ENCODE measurements at regions not wholly inside any gene's neighbourhood (a gene's known extent, or its start where the extent isn't known, plus 50 kb on each side); places are given as distances from the start of the nearest gene placed in this dataset.

- in situ Hi-C loops (cut with HindIII; ENCODE audit: extremely low pct_ligation_motif_present, low pct_unique_long_range_greater_than_20kb), result no loop called here
- H3K9me3 ChIP-seq (ENCODE audit: low read length), result no peaks in the 10 kb centered on the region
- intact Hi-C loops (cut with micrococcal nuclease; ENCODE audit: unreplicated experiment), result no loop called here
- H2AFZ ChIP-seq (ENCODE audit: low read length), result no peak overlapping the region
- CTCF ChIA-PET (ENCODE audit: low intra/inter-chr PET ratio, low total read pairs), result no interaction called here
- H3K27ac ChIP-seq (ENCODE audit: extremely low read length, insufficient read depth, low read length), result no peak overlapping the region
- H3K9ac ChIP-seq (ENCODE audit: insufficient read depth, low read depth, low read length), result no peak overlapping the region
- no peak for FAIRE-seq
- no peaks in the 10 kb centered on the region for H4K20me1 ChIP-seq (ENCODE audit: insufficient read depth, low read length)
- no peaks in the 10 kb centered on the region for H3K27me3 ChIP-seq (ENCODE audit: control insufficient read depth in 1 of 2, insufficient read depth in 2 of 2, low read length in 2 of 2)
- no peak overlapping the region for H3K4me3 ChIP-seq (replicated peaks in 1 of 3; ENCODE audit: insufficient read depth in 1 of 3, low read depth in 2 of 3, low read length in 3 of 3)
- WGBS (ENCODE audit: low lambda C conversion rate), result 28% methylated on average over 6 of the region's 6 CpGs
- POLR2A ChIA-PET, result no interaction called here
- H3K4me2 ChIP-seq (ENCODE audit: low read depth, low read length), result no peak overlapping the region
- no peaks in the 10 kb centered on the region for H3K4me1 ChIP-seq (ENCODE audit: insufficient read depth, low read length)
- BruUV-seq (replicated peaks), result no TSS peak
- no peaks in the 10 kb centered on the region for H3K36me3 ChIP-seq (replicated peaks in 1 of 2; ENCODE audit: control insufficient read depth in 1 of 2, insufficient read depth in 2 of 2, low read length in 2 of 2)
- H3K79me2 ChIP-seq (ENCODE audit: insufficient read depth, low read length), result no peaks in the 10 kb centered on the region
- no peak for ATAC-seq
- TF ChIP-seq ZKSCAN1 (IDR thresholded peaks at IDR 0.05; ENCODE audit: low read length) (no peak), SUZ12 (IDR thresholded peaks at IDR 0.05; ENCODE audit: low read depth, low read length) (no peak), ZNF414 (CRISPR knock-in tag; IDR thresholded peaks at IDR 0.05) (no peak), ZNF282 (IDR thresholded peaks at IDR 0.05; ENCODE audit: partially characterized antibody) (no peak), CBX1 (IDR thresholded peaks at IDR 0.05; ENCODE audit: low read depth) (no peak), ZNF605 (CRISPR knock-in tag; IDR thresholded peaks at IDR 0.05) (no peak), TEAD3 (CRISPR knock-in tag; optimal IDR thresholded peaks at IDR 0.05; ENCODE audit: borderline replicate concordance) (no peak), SMYD3 (CRISPR knock-in tag; IDR thresholded peaks at IDR 0.05) (no peak), KLF12 (CRISPR knock-in tag; IDR thresholded peaks at IDR 0.05; ENCODE audit: borderline replicate concordance) (no peak), HMGXB3 (CRISPR knock-in tag; IDR thresholded peaks at IDR 0.05; ENCODE audit: borderline replicate concordance) (no peak), ZBTB25 (CRISPR knock-in tag; IDR thresholded peaks at IDR 0.05) (no peak), STAG1 (CRISPR knock-in tag; IDR thresholded peaks at IDR 0.05) (no peak), PHF8 (CRISPR knock-in tag; IDR thresholded peaks at IDR 0.05) (no peak), FOXK1 (CRISPR knock-in tag; IDR thresholded peaks at IDR 0.05; ENCODE audit: borderline replicate concordance, low read depth) (no peak), ZNF619 (CRISPR knock-in tag; IDR thresholded peaks at IDR 0.05) (no peak), ZNF292 (CRISPR knock-in tag; IDR thresholded peaks at IDR 0.05; ENCODE audit: borderline replicate concordance, low read depth) (no peak), ASH2L (IDR thresholded peaks at IDR 0.05; ENCODE audit: insufficient read length, low read depth, low read length) (no peak), AHR (CRISPR knock-in tag; IDR thresholded peaks at IDR 0.05) (no peak)
- DNase-seq (ENCODE audit: low spot score), result no peak
Measured at GRCh38 chr7:114310345-114311110, 104.1 kb upstream of the FOXP2 start.
